ENCODE measurements at regions not wholly inside any gene's neighbourhood (a gene's known extent, or its start where the extent isn't known, plus 50 kb on each side); places are given as distances from the start of the nearest gene placed in this dataset.

DNA sequence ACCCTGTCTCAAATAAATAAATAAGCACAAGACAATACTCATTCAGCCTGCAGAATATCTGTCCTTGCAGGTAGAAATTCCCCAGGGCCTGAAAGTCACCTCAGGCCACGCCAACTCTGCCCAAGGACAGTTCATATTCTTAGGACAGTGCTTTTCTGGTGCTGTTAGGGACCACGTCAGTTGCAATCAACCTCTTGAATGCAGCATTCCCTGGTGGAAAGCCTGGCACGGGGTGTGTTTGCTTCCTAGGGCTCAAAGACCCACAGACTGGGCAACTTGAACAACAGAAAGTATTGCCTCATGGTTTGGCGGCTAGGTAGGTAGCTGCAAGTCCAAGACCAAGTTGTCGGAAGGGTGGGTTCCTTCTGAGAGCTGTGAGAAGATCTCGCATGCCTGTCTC, 160.3 kb downstream of the KCTD15 start:
- Histone ChIP-seq H3K27ac (no peak overlapping the region), H3K4me1 (replicated peaks) (no peaks in the 10 kb centered on the region), H3K27me3 (replicated peaks; ENCODE audit: insufficient read depth) (peaks cover 4% of the 10 kb centered on the region), H3K36me3 (no peaks in the 10 kb centered on the region), H3K9me3 (no peaks in the 10 kb centered on the region), H3K4me3 (no peak overlapping the region)
- no peak for TF ChIP-seq POLR2AphosphoS5 (IDR thresholded peaks at IDR 0.05)
- TF ChIP-seq, protein P1, sequence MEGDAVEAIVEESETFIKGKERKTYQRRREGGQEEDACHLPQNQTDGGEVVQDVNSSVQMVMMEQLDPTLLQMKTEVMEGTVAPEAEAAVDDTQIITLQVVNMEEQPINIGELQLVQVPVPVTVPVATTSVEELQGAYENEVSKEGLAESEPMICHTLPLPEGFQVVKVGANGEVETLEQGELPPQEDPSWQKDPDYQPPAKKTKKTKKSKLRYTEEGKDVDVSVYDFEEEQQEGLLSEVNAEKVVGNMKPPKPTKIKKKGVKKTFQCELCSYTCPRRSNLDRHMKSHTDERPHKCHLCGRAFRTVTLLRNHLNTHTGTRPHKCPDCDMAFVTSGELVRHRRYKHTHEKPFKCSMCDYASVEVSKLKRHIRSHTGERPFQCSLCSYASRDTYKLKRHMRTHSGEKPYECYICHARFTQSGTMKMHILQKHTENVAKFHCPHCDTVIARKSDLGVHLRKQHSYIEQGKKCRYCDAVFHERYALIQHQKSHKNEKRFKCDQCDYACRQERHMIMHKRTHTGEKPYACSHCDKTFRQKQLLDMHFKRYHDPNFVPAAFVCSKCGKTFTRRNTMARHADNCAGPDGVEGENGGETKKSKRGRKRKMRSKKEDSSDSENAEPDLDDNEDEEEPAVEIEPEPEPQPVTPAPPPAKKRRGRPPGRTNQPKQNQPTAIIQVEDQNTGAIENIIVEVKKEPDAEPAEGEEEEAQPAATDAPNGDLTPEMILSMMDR (IDR thresholded peaks at IDR 0.05): no peak
- TF ChIP-seq POLR2A (IDR thresholded peaks at IDR 0.05): no peak
- DNase-seq (ENCODE audit: low spot score): no peak
- 88% methylated on average over 6 of the region's 6 CpGs for WGBS
- intact Hi-C loops (cut with DNase I): no loop called here

DNA sequence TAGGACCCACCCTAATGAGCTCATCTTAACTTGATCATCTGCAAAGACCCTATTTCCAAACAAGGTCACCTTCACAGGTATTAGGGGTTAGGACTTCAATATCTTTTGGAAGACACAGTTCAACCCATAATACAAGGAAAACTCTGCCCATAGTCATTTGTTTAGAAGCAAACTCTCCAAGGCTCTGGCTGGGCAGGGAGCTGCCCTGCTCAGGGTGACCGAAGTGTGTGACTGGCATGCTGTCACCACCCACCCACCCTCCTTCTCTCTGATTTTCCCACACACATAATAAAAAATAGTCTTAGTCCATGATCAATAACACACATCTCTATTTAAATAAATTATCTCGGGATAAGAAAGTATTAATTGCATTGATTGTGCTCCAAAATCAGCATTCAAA, 161.1 kb downstream of the KCTD15 start:
- TF ChIP-seq, protein P1 (IDR thresholded peaks at IDR 0.05): no peak
- no peak for DNase-seq (ENCODE audit: low spot score)
- H3K4me3 ChIP-seq: no peak overlapping the region
- intact Hi-C loops (cut with DNase I): no loop called here
- peaks cover 4% of the 10 kb centered on the region for H3K27me3 ChIP-seq (replicated peaks; ENCODE audit: insufficient read depth)
- no peaks in the 10 kb centered on the region for H3K36me3 ChIP-seq
- no peak overlapping the region for H3K27ac ChIP-seq
- no peaks in the 10 kb centered on the region for H3K9me3 ChIP-seq
- no peaks in the 10 kb centered on the region for H3K4me1 ChIP-seq (replicated peaks)
- 76% methylated on average over 2 of the region's 2 CpGs for WGBS

GRCh38 chr19:33960566-33960965, 163.9 kb downstream of the KCTD15 start:
- no peak for DNase-seq (ENCODE audit: low spot score)
- Histone ChIP-seq H3K4me1 (replicated peaks) (no peaks in the 10 kb centered on the region), H3K27me3 (replicated peaks; ENCODE audit: insufficient read depth) (peaks cover 4% of the 10 kb centered on the region), H3K27ac (no peak overlapping the region), H3K36me3 (no peaks in the 10 kb centered on the region), H3K9me3 (no peaks in the 10 kb centered on the region), H3K4me3 (no peak overlapping the region)
- intact Hi-C loops (cut with DNase I): no loop called here
- TF ChIP-seq POLR2A (IDR thresholded peaks at IDR 0.05) (no peak), POLR2AphosphoS5 (IDR thresholded peaks at IDR 0.05) (no peak)
- TF ChIP-seq, protein P1 (IDR thresholded peaks at IDR 0.05): no peak
- 63% methylated on average over 6 of the region's 6 CpGs for WGBS

DNA sequence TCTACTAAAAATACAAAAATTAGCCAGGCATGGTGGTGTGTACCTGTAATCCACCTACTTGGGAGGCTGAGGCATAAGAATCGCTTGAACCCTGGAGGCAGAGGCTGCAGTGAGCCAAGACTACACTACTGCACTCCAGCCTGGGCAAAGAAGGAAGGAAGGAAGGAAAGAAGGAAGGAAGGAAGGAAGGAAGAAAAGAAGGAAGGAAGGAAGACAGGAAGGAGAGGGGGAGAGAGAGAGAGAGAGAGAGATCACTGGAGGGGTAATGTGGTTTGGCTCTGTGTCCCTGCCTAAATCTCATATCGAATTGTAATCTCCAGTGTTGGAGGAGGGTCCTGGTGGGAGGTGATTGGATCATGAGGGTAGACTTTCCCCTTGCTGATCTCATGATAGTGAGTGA, 165.5 kb downstream of the KCTD15 start:
- Histone ChIP-seq H3K27me3 (replicated peaks; ENCODE audit: insufficient read depth) (peaks cover 4% of the 10 kb centered on the region), H3K4me3 (no peak overlapping the region), H3K36me3 (no peaks in the 10 kb centered on the region), H3K9me3 (no peaks in the 10 kb centered on the region), H3K4me1 (replicated peaks) (no peaks in the 10 kb centered on the region), H3K27ac (no peak overlapping the region)
- intact Hi-C loops (cut with DNase I): no loop called here
- 96% methylated on average over 2 of the region's 2 CpGs for WGBS
- TF ChIP-seq, protein P1 (IDR thresholded peaks at IDR 0.05): no peak
- TF ChIP-seq POLR2AphosphoS5 (IDR thresholded peaks at IDR 0.05): no peak
- TF ChIP-seq POLR2A (IDR thresholded peaks at IDR 0.05): no peak
- DNase-seq (ENCODE audit: low spot score): no peak

GRCh38 chr19:33963514-33963913, 166.8 kb downstream of the KCTD15 start:
- H3K4me1 ChIP-seq (replicated peaks): no peaks in the 10 kb centered on the region
- peaks cover 4% of the 10 kb centered on the region for H3K27me3 ChIP-seq (replicated peaks; ENCODE audit: insufficient read depth)
- TF ChIP-seq, protein P1 (IDR thresholded peaks at IDR 0.05): no peak
- no peak for TF ChIP-seq POLR2A (IDR thresholded peaks at IDR 0.05)
- no peak for TF ChIP-seq POLR2AphosphoS5 (IDR thresholded peaks at IDR 0.05)
- no peaks in the 10 kb centered on the region for H3K36me3 ChIP-seq
- DNase-seq (ENCODE audit: low spot score): no peak
- no peak overlapping the region for H3K27ac ChIP-seq
- no peak overlapping the region for H3K4me3 ChIP-seq
- intact Hi-C loops (cut with DNase I): no loop called here
- H3K9me3 ChIP-seq: no peaks in the 10 kb centered on the region
- WGBS: 95% methylated on average over 7 of the region's 7 CpGs

Measured in prostate gland (tissue), 2 donors.